ENCODE measurements at regions not wholly inside any gene's neighbourhood (a gene's known extent, or its start where the extent isn't known, plus 50 kb on each side); places are given as distances from the start of the nearest gene placed in this dataset.
"Not testable (repeated sequence)": the region's sequence is repeated elsewhere in the genome, so short reads cannot be mapped to it uniquely, and the experiment has no call there.

- DNase-seq (ENCODE audit: low spot score), result peak; percentile 93
Measured at GRCh38 chr7:149714081-149714909, 59.1 kb downstream of the ZNF467 start.

- no peak for DNase-seq (ENCODE audit: low spot score)
Measured at GRCh38 chr7:149713731-149714068, 59.7 kb downstream of the ZNF467 start.

- no peak for DNase-seq (ENCODE audit: low spot score)
Measured at GRCh38 chr7:149713061-149713730, 60.2 kb downstream of the ZNF467 start.

- DNase-seq (ENCODE audit: low spot score), result no peak
Measured at GRCh38 chr7:149708026-149708425, 65.4 kb downstream of the ZNF467 start.

- DNase-seq (ENCODE audit: low spot score), result no peak
Measured at GRCh38 chr7:149707448-149707886, 65.9 kb downstream of the ZNF467 start.

- DNase-seq (ENCODE audit: low spot score), result no peak
Measured at GRCh38 chr7:149706398-149706797, 67.0 kb downstream of the ZNF467 start.

GRCh38 chr7:149704507-149704906, 68.9 kb downstream of the ZNF467 start:
- no peak for DNase-seq (ENCODE audit: low spot score)

GRCh38 chr7:149703044-149703650, 70.2 kb downstream of the ZNF467 start:
- DNase-seq (ENCODE audit: low spot score), result no peak

GRCh38 chr7:149701495-149702240, 71.7 kb downstream of the ZNF467 start:
- DNase-seq (ENCODE audit: low spot score), result no peak

GRCh38 chr7:149697767-149698166, 75.6 kb downstream of the ZNF467 start:
- DNase-seq (ENCODE audit: low spot score), result not testable (repeated sequence)

GRCh38 chr7:149696280-149696679, 77.1 kb downstream of the ZNF467 start:
- DNase-seq (ENCODE audit: low spot score), result no peak

GRCh38 chr7:149692557-149692982, 80.8 kb downstream of the ZNF467 start:
- no peak for DNase-seq (ENCODE audit: low spot score)

- DNase-seq (ENCODE audit: low spot score), result no peak
Measured at GRCh38 chr7:149692056-149692455, 81.3 kb downstream of the ZNF467 start.

GRCh38 chr7:149690688-149691446, 82.5 kb downstream of the ZNF467 start:
- DNase-seq (ENCODE audit: low spot score), result no peak

- DNase-seq (ENCODE audit: low spot score), result no peak
Measured at GRCh38 chr7:149689291-149689721, 84.1 kb downstream of the ZNF467 start.

- no peak for DNase-seq (ENCODE audit: low spot score)
Measured at GRCh38 chr7:149688836-149689235, 84.6 kb downstream of the ZNF467 start.

GRCh38 chr7:149687820-149688219, 85.6 kb downstream of the ZNF467 start:
- DNase-seq (ENCODE audit: low spot score), result not testable (repeated sequence)

- DNase-seq (ENCODE audit: low spot score), result no peak
Measured at GRCh38 chr7:149686449-149686848, 86.9 kb downstream of the ZNF467 start.

- DNase-seq (ENCODE audit: low spot score), result no peak
Measured at GRCh38 chr7:149686011-149686410, 87.4 kb downstream of the ZNF467 start.

GRCh38 chr7:149685455-149685854, 87.9 kb downstream of the ZNF467 start:
- DNase-seq (ENCODE audit: low spot score), result no peak

GRCh38 chr7:149683898-149684297, 89.5 kb downstream of the ZNF467 start:
- DNase-seq (ENCODE audit: low spot score), result no peak
